IPS-20b (cell line): ENCODE measurements at regions not wholly inside any gene's neighbourhood (a gene's known extent, or its start where the extent isn't known, plus 50 kb on each side); places are given as distances from the start of the nearest gene placed in this dataset.
A peak's percentile ranks its signal among the peaks of the same experiment; 100 is the strongest.

ENCODE experiments used
- H3K27ac ChIP-seq: one replicate; pipeline ENCODE4 v1.5.1; 2013; ENCODE audit warnings: low read length
- H3K27me3 ChIP-seq: 2 replicates; pipeline ENCODE4 v1.6.1; 2013; ENCODE audit warnings: mild to moderate bottlenecking, low read length, inconsistent platforms; ENCODE audit not compliant: insufficient read depth
- H3K36me3 ChIP-seq: 2 replicates; pipeline ENCODE4 v1.6.1; 2013; ENCODE audit warnings: low read depth, mild to moderate bottlenecking, inconsistent platforms, low read length, moderate library complexity; ENCODE audit not compliant: insufficient read depth
- H3K4me1 ChIP-seq: 2 replicates; pipeline ENCODE4 v1.6.1; 2013; ENCODE audit warnings: mild to moderate bottlenecking, control low read depth, inconsistent platforms, low read length, moderate library complexity; ENCODE audit not compliant: insufficient read depth
- H3K4me3 ChIP-seq: 2 replicates; pipeline ENCODE4 v1.5.1; 2013; ENCODE audit warnings: mild to moderate bottlenecking, low read length, inconsistent platforms
- H3K9ac ChIP-seq: 2 replicates; pipeline ENCODE4 v1.6.1; 2013; ENCODE audit warnings: low read depth, mild to moderate bottlenecking, inconsistent platforms, low read length, moderate library complexity
- H3K9me3 ChIP-seq: 2 replicates; pipeline ENCODE4 v1.6.1; 2013; ENCODE audit warnings: mild to moderate bottlenecking, low read depth, low read length, inconsistent platforms; ENCODE audit not compliant: insufficient read depth

DNA sequence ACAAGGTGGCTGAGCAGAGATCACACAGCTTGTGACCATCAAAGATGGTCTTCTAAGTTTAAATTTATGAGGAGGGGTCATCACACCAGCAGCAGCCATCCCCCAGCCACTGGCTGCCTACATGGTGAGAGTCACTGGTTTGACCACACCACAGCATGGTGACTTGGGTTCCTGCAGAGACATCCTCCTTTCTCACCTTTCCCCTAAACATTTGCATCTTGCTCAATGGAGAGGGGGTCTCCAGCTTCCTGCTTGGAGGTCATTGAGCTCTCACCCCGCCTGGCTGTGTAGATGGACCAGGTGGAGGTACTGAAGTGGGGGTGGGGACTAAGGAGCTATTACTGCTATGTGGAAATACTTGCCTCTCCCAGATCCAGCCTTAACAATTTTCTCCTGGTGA, 247.6 kb upstream of the ARGLU1 start:
- H3K9ac ChIP-seq, result no peak overlapping the region; the same call in 1 of the 2 replicates

DNA sequence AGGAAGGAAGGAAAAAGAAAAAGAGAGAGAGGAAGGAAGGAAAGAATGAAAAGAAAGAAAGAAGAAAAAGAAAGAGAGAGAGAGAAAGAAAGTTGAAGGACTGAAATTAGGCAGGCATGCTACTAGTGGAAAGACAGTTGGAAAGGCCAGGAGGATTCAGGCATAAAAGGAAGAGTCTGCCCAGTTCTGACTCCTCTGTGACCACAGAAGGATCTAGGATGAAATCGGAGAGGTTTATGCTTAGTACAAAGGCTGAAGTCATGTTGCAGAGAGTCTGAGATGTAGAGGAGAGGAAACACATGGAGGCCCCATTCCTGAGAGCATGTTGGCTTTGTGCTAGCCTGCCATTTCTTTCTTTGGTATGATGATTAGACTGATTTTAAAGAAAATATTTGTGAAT, 246.5 kb upstream of the ARGLU1 start:
- peak overlapping the region; percentile 23; the same call in 1 of the 2 replicates for H3K9ac ChIP-seq
- H3K9me3 ChIP-seq, result no peaks in the 10 kb centered on the region
- no peaks in the 10 kb centered on the region for H3K36me3 ChIP-seq
- H3K27me3 ChIP-seq, result no peaks in the 10 kb centered on the region
- H3K4me1 ChIP-seq, result peaks cover 29% of the 10 kb centered on the region; the same call in 1 of the 2 replicates
- no peak overlapping the region for H3K4me3 ChIP-seq
- no peak overlapping the region for H3K27ac ChIP-seq

More for the DNA sequence above, 247.6 kb upstream of the ARGLU1 start:
- H3K9me3 ChIP-seq, result no peaks in the 10 kb centered on the region
- H3K36me3 ChIP-seq, result no peaks in the 10 kb centered on the region
- peak overlapping the region; percentile 29; the same call in 1 of the 2 replicates for H3K4me3 ChIP-seq
- peaks cover 18% of the 10 kb centered on the region; the same call in 1 of the 2 replicates for H3K4me1 ChIP-seq
- H3K27ac ChIP-seq, result no peak overlapping the region
- H3K27me3 ChIP-seq, result no peaks in the 10 kb centered on the region

DNA sequence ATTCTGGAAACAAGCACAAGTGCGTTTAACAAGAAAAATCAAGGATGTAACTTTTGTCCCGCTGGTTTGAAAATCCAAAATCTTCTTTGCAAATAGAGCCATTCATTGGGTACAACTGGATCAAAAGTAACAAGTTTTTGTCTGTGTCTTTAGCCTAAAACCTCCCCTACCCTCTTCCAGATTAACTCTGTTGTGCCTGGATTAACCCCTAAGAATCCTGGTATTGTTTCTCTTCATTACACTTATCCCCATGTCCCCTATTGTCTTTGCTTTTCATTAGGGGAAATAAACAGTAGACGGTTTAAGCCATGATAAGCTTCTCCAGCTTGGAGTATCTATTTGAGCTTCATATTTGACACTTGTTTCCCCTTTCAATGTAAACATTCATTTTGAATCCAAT, 242.1 kb upstream of the ARGLU1 start:
- 0 out of 2 replicates have a peak overlapping the region, but pooled peaks have one; percentile 7 for H3K4me3 ChIP-seq
- no peaks in the 10 kb centered on the region for H3K36me3 ChIP-seq
- no peaks in the 10 kb centered on the region for H3K9me3 ChIP-seq
- peaks cover 26% of the 10 kb centered on the region for H3K4me1 ChIP-seq
- H3K27ac ChIP-seq, result no peak overlapping the region
- H3K9ac ChIP-seq, result peak overlapping the region; percentile 20; the same call in 1 of the 2 replicates
- no peaks in the 10 kb centered on the region for H3K27me3 ChIP-seq

DNA sequence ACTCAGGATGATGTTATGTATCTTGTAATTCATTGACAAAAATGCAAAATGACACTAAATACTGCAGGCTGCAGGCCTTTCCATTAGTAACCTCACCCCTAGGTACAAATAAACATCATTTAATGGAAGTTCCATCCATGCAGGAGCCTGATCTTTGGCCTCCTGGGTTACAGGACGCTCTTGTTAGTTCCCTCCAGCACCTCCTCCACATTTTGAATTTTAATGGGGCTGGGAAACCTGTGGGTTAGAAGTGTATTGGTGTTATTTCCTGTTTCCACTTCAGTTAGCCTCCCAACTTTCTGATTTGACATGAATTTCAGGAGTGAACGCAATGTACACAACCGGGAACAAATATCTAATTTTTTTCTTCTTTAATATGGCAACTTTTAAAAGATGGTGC, 237.1 kb upstream of the ARGLU1 start:
- Histone ChIP-seq H3K4me3 (peak overlapping the region; percentile 9; the same call in 1 of the 2 replicates), H3K36me3 (no peaks in the 10 kb centered on the region), H3K9ac (no peak overlapping the region; the same call in 1 of the 2 replicates), H3K4me1 (peaks cover 25% of the 10 kb centered on the region), H3K9me3 (no peaks in the 10 kb centered on the region), H3K27me3 (no peaks in the 10 kb centered on the region), H3K27ac (peak overlapping the region; percentile 77)

DNA sequence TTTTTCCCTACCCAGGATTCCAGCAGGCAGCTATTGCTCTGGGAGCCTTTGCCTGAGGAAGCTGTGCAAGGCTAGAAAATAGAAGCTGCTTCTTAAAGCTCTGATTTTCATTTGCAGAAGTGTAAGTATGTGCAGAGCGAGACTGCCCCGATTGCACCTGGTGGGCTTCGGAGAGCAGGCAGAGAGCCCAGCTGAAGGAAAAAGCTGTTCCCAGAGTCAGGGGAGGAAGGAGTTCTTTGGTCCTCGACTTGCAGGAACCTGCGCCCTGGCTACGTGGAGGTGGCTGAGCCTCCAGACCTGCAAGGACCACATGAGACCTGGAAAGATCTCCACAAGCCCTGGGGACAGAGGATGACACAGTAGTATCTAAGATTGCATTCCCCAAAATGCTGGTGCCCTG, 235.0 kb upstream of the ARGLU1 start:
- no peaks in the 10 kb centered on the region for H3K9me3 ChIP-seq
- H3K27ac ChIP-seq, result no peak overlapping the region
- H3K4me1 ChIP-seq, result peaks cover 24% of the 10 kb centered on the region
- no peak overlapping the region for H3K4me3 ChIP-seq
- peaks cover 16% of the 10 kb centered on the region for H3K27me3 ChIP-seq
- no peak overlapping the region for H3K9ac ChIP-seq
- H3K36me3 ChIP-seq, result no peaks in the 10 kb centered on the region

DNA sequence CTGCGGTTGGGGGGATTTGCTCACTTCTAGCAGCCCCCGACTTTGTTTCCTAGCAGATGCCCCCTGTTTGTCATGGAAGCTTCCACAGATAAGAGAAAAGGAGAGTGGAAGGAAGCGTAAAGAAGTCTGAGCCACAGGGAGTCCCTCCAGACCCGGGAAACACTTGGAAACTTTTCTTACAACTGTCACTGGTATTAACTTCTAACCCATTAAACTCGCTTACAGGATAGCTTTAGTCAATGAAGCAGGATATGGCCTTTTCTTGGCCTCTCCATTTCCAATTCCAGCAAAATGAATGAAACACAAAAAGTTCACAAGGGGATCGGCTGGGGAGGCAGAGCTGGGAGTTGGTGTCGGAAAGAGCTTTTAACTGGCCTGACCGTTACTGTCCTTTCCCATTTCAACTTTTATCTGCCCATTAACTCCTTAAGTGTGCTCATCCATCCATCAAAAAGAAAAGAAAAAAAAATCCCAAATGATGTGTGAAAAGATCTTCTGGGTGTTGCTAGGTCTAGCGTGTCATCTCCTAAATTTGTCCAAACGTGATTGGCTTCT, 231.9 kb upstream of the ARGLU1 start:
- Histone ChIP-seq H3K36me3 (no peaks in the 10 kb centered on the region), H3K4me3 (no peak overlapping the region), H3K4me1 (peaks cover 24% of the 10 kb centered on the region; the same call in 1 of the 2 replicates), H3K27ac (no peak overlapping the region), H3K9me3 (no peaks in the 10 kb centered on the region), H3K27me3 (peaks cover 28% of the 10 kb centered on the region), H3K9ac (no peak overlapping the region)

DNA sequence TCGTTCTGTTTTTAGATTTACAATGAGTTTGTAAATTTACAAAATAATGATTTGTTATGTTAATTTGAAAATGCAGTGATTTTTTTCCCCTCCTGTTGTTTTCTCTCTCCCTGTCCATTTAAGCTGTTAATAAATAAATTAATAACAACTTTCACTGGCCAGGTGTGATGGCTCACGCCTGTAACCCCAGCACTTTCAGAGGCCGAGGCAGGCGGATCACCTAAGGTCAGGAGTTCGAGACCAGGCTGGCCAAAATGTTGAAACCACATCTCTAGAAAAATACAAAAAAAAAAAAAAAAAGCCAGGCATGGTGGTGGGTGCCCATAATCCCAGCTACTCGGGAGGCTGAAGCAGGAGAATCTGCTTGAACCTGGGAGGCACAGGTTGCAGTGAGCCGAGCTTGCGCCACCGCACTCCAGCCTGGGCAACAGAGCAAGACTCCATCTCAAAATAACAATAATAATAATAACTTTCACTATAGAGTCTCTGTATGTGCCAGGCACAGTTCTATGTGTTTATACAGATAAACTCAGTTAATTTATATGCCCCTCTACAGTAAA, 229.2 kb upstream of the ARGLU1 start:
- no peaks in the 10 kb centered on the region for H3K36me3 ChIP-seq
- no peaks in the 10 kb centered on the region for H3K9me3 ChIP-seq
- peaks cover 34% of the 10 kb centered on the region for H3K27me3 ChIP-seq
- H3K4me1 ChIP-seq, result peaks cover 17% of the 10 kb centered on the region; the same call in 1 of the 2 replicates
- no peak overlapping the region for H3K9ac ChIP-seq
- no peak overlapping the region; the same call in 1 of the 2 replicates for H3K4me3 ChIP-seq
- H3K27ac ChIP-seq, result no peak overlapping the region

DNA sequence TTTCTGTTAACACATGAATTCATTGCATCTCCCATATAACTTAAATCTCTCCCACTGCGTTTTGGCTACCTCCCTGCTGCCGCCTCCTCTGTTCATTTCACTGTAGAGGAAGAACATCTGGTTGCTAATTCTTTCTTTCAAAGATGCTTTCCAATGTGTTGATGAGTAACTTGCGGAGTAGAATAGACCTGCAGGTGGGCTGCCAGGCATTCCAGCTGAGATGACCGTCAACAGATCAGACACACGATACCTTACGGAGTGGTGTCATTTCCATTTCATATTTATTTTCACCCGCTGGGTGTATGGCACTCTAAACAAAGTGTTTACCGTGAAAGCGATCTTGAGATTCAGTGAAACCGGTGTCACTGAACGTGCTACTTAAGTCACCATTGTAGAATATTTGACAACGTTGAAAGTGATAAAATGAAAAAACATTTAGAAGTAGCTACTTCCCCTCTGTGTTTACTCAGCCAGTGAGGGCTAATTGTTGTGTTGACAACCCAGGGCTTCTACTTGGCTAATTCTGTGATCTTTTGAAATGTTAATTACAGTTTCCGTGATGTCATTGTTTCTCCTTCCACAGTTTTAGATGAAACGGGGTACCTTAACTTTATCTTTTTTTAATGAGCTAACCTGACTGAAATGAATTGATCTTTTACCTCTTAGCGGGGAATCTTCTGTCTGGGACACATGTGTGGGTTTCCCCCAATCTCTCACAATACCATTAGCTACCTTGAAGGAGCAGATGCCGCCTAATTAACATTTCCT, 228.5 kb upstream of the ARGLU1 start:
- no peaks in the 10 kb centered on the region for H3K9me3 ChIP-seq
- peaks cover 17% of the 10 kb centered on the region; the same call in 1 of the 2 replicates for H3K4me1 ChIP-seq
- peaks cover 34% of the 10 kb centered on the region for H3K27me3 ChIP-seq
- H3K9ac ChIP-seq, result peak overlapping the region; percentile 39; the same call in 1 of the 2 replicates
- H3K27ac ChIP-seq, result no peak overlapping the region
- peak overlapping the region; percentile 43; the same call in 1 of the 2 replicates for H3K4me3 ChIP-seq
- H3K36me3 ChIP-seq, result no peaks in the 10 kb centered on the region

DNA sequence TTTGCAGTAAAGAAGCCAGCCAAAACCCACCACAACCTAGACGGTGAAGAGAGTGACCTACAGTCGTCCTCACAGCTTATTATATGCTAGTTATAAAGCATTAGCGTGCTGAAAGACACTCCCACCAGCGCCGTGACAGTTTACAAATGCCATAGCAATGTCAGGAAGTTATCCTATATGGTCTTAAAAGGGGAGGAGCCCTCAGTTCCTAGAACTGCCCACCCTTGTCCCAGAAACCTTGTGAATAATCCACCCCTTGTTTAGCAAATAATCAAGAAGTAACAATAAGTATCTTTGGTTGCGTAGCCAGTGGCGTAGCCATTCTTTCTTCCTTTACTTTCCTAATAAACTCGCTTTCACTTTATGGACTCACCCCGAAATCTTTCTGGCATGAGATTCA, 227.9 kb upstream of the ARGLU1 start:
- Histone ChIP-seq H3K36me3 (no peaks in the 10 kb centered on the region), H3K27me3 (peaks cover 34% of the 10 kb centered on the region), H3K9ac (peak overlapping the region; percentile 39; the same call in 1 of the 2 replicates), H3K9me3 (no peaks in the 10 kb centered on the region), H3K27ac (no peak overlapping the region), H3K4me3 (peak overlapping the region; percentile 43; the same call in 1 of the 2 replicates), H3K4me1 (peaks cover 17% of the 10 kb centered on the region; the same call in 1 of the 2 replicates)

DNA sequence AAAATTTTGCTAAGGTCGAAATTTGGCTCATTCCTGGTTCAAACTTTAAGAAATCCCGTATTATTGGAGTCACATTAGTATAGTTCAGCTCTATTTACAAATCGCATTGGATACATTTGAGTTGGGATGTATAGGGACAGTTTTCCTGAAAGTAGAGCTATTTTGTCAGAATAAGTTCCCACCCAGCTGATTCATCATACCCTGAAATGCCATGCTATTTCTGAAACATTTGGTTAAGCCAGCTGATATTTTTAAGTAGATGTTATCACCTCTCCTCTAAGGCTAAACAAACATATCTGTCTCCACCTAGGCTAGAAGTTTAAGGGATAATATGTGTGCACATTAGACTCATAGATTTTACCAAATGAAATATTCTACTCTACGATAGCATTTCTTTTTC, 226.2 kb upstream of the ARGLU1 start:
- no peaks in the 10 kb centered on the region for H3K36me3 ChIP-seq
- H3K4me3 ChIP-seq, result no peak overlapping the region
- no peak overlapping the region for H3K9ac ChIP-seq
- H3K4me1 ChIP-seq, result peaks cover 13% of the 10 kb centered on the region; the same call in 1 of the 2 replicates
- no peaks in the 10 kb centered on the region for H3K9me3 ChIP-seq
- H3K27me3 ChIP-seq, result peaks cover 30% of the 10 kb centered on the region
- H3K27ac ChIP-seq, result no peak overlapping the region

DNA sequence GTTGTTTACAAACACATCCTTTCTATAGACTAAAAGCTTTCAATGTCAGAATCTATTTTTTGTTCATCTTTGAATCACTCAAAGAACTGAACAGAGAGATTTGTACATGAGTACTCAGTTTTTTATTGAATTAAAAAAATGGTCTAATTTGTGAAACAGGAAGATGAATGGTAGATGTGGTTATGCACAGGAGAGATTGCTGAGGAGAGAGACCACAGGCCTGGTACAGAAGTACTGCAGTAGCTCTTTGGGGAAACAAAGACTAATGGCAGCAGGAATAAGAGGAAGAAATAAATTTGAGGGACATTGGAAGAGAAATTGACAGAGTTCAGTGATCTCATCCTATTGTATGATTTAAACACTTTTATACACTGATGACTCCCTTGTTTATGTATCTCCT, 222.0 kb upstream of the ARGLU1 start:
- no peaks in the 10 kb centered on the region for H3K36me3 ChIP-seq
- no peak overlapping the region for H3K4me3 ChIP-seq
- no peak overlapping the region for H3K27ac ChIP-seq
- H3K27me3 ChIP-seq, result peaks cover 6% of the 10 kb centered on the region; the same call in 1 of the 2 replicates
- no peaks in the 10 kb centered on the region for H3K9me3 ChIP-seq
- H3K4me1 ChIP-seq, result peaks cover 5% of the 10 kb centered on the region; the same call in 1 of the 2 replicates
- no peak overlapping the region for H3K9ac ChIP-seq
